ENCODE measurements at regions not wholly inside any gene's neighbourhood (a gene's known extent, or its start where the extent isn't known, plus 50 kb on each side); places are given as distances from the start of the nearest gene placed in this dataset.

GRCh38 chr5:2492476-2492875 lies 259.0 kb downstream of the IRX2 start:
- DNase-seq (ENCODE audit: low read depth in 2 of 2) = no peak

- no peak for DNase-seq (ENCODE audit: low read depth in 2 of 2)
These were observed 259.6 kb downstream of the IRX2 start for GRCh38 chr5:2491846-2492245.

- no peak for DNase-seq (ENCODE audit: low read depth in 2 of 2)
These were observed 262.2 kb downstream of the IRX2 start for GRCh38 chr5:2489306-2489705.

- no peak for DNase-seq (ENCODE audit: low read depth in 2 of 2)
These were observed 262.9 kb downstream of the IRX2 start for GRCh38 chr5:2488593-2488992.

- no peak for DNase-seq (ENCODE audit: low read depth in 2 of 2)
These were observed 264.2 kb downstream of the IRX2 start for GRCh38 chr5:2487152-2487763.

- no peak for DNase-seq (ENCODE audit: low read depth in 2 of 2)
These were observed 265.1 kb downstream of the IRX2 start for GRCh38 chr5:2486373-2486772.

- no peak for DNase-seq (ENCODE audit: low read depth in 2 of 2)
These were observed 268.7 kb downstream of the IRX2 start for GRCh38 chr5:2482778-2483177.

GRCh38 chr5:2480871-2481270 lies 270.6 kb downstream of the IRX2 start:
- DNase-seq (ENCODE audit: low read depth in 2 of 2) = no peak

- no peak for DNase-seq (ENCODE audit: low read depth in 2 of 2)
These were observed 275.6 kb downstream of the IRX2 start for GRCh38 chr5:2475902-2476301.

GRCh38 chr5:2472670-2473069 lies 278.8 kb downstream of the IRX2 start:
- no peak for DNase-seq (ENCODE audit: low read depth in 2 of 2)

- no peak for DNase-seq (ENCODE audit: low read depth in 2 of 2)
These were observed 280.2 kb downstream of the IRX2 start for GRCh38 chr5:2471152-2471879.

- DNase-seq (ENCODE audit: low read depth in 2 of 2) = no peak
These were observed 284.5 kb downstream of the IRX2 start for GRCh38 chr5:2466966-2467365.

- DNase-seq (ENCODE audit: low read depth in 2 of 2) = no peak
These were observed 286.1 kb downstream of the IRX2 start for GRCh38 chr5:2465383-2465782.

GRCh38 chr5:2464141-2464540 lies 287.3 kb downstream of the IRX2 start:
- DNase-seq (ENCODE audit: low read depth in 2 of 2) = no peak

GRCh38 chr5:2461701-2462691 lies 289.5 kb downstream of the IRX2 start:
- no peak for DNase-seq (ENCODE audit: low read depth in 2 of 2)

- no peak for DNase-seq (ENCODE audit: low read depth in 2 of 2)
These were observed 291.4 kb downstream of the IRX2 start for GRCh38 chr5:2460098-2460497.

- no peak for DNase-seq (ENCODE audit: low read depth in 2 of 2)
These were observed 292.2 kb downstream of the IRX2 start for GRCh38 chr5:2459251-2459650.

GRCh38 chr5:2455878-2456277 lies 295.6 kb downstream of the IRX2 start:
- DNase-seq (ENCODE audit: low read depth in 2 of 2) = no peak

- no peak for DNase-seq (ENCODE audit: low read depth in 2 of 2)
These were observed 296.6 kb downstream of the IRX2 start for GRCh38 chr5:2454876-2455275.

- no peak for DNase-seq (ENCODE audit: low read depth in 2 of 2)
These were observed 297.7 kb downstream of the IRX2 start for GRCh38 chr5:2453781-2454180.

- no peak for DNase-seq (ENCODE audit: low read depth in 2 of 2)
These were observed 300.4 kb downstream of the IRX2 start for GRCh38 chr5:2451100-2451499.
